GM12878 (cell line): ENCODE measurements at regions not wholly inside any gene's neighbourhood (a gene's known extent, or its start where the extent isn't known, plus 50 kb on each side); places are given as distances from the start of the nearest gene placed in this dataset.

Experiments
- ATAC-seq: fragments of 200-7000 bp; cut with Tn5 transposase; 3 replicates; pipeline ENCODE4 v1.9.1; 2020; ENCODE audit warnings: mild to moderate bottlenecking, moderate library complexity
- BruUV-seq: library from RNA; stranded (reverse); fragments of 400-500 nt; replicated peaks from 2 replicates; lab custom pipeline; 2021; lab: Mats Ljungman, UMichigan
- CTCF ChIA-PET: fragments of 300-600 bp; sonication (Branson Sonifier 250); formaldehyde crosslinking; extraction: SDS; loops from one replicate; lab custom pipeline; 2021; ENCODE audit warnings: inconsistent platforms; lab: Yijun Ruan, JAX
- POLR2A ChIA-PET: fragments of 350-600 bp; formaldehyde crosslinking; extraction: SDS; loops from one replicate; lab custom pipeline; 2021; ENCODE audit warnings: inconsistent platforms; lab: Charles Lee
- RAD21 ChIA-PET: fragments of 300-600 bp; sonication (Branson Sonifier 250); formaldehyde crosslinking; loops from one replicate; lab custom pipeline; 2023; ENCODE audit warnings: antibody characterized with exemption; ENCODE audit not compliant: unreplicated experiment; lab: Charles Lee
- SMC1A ChIA-PET: fragments of 300-600 bp; sonication (Branson Sonifier 250); formaldehyde crosslinking; loops from one replicate; lab custom pipeline; 2023; ENCODE audit not compliant: unreplicated experiment, uncharacterized antibody; lab: Charles Lee
- DNase-seq: peaks from one replicate; pipeline ENCODE4 v3.0.0-alpha.2; 2011; ENCODE audit warnings: low read depth, low spot score
- FAIRE-seq: peaks from 3 replicates; lab custom pipeline; 2011; peaks lifted over from hg19 to GRCh38; lab: Jason Lieb, UNC
- H2AFZ ChIP-seq: 2 replicates; pipeline ENCODE4 v1.6.0; 2011; ENCODE audit warnings: low read depth, low read length, control low read depth; ENCODE audit not compliant: control insufficient read depth
- H3K27ac ChIP-seq: 2 replicates; pipeline ENCODE4 v1.5.1; 2011; ENCODE audit warnings: control low read depth; ENCODE audit not compliant: control insufficient read depth, insufficient read depth
- H3K27me3 ChIP-seq, 2 experiments: replicated peaks in 1 of 2; 2 replicates each; pipeline versions ENCODE4 v1.6.0 to v1.6.1; 2011; ENCODE audit warnings: low read length in 1 of 2; ENCODE audit not compliant: control insufficient read depth in 2 of 2, insufficient read depth in 2 of 2
- H3K36me3 ChIP-seq, 2 experiments: 2 replicates each; pipeline ENCODE4 v1.5.1; 2011; ENCODE audit warnings: low read length in 1 of 2; ENCODE audit not compliant: control insufficient read depth in 2 of 2, insufficient read depth in 2 of 2
- H3K4me1 ChIP-seq: 2 replicates; pipeline ENCODE4 v1.6.1; 2011; ENCODE audit warnings: mild to moderate bottlenecking, low read length, moderate library complexity, mixed read lengths; ENCODE audit not compliant: control insufficient read depth, insufficient read depth
- H3K4me2 ChIP-seq: 2 replicates; pipeline ENCODE4 v1.6.0; 2011; ENCODE audit warnings: control low read depth; ENCODE audit not compliant: control insufficient read depth, insufficient read depth
- H3K4me3 ChIP-seq: fragments of 200-600 bp; sonication (generic); 2 replicates; pipeline ENCODE4 v1.5.1; 2016
- H3K79me2 ChIP-seq: 2 replicates; pipeline ENCODE4 v1.6.0; 2011; ENCODE audit warnings: low read length; ENCODE audit not compliant: control insufficient read depth, insufficient read depth
- H3K9ac ChIP-seq: 2 replicates; pipeline ENCODE4 v1.8.0; 2011; ENCODE audit warnings: low read length, control low read depth, mixed read lengths; ENCODE audit not compliant: control insufficient read depth, insufficient read depth
- H3K9me3 ChIP-seq: replicated peaks from 3 replicates; pipeline ENCODE4 v1.5.1; 2011; ENCODE audit warnings: mild to moderate bottlenecking, low read length; ENCODE audit not compliant: control insufficient read depth, insufficient read depth
- H4K20me1 ChIP-seq: 2 replicates; pipeline ENCODE4 v1.6.0; 2011; ENCODE audit not compliant: control insufficient read depth, insufficient read depth
- CREB1 ChIP-seq: IDR thresholded peaks from 2 replicates; pipeline ENCODE4 v1.6.1; 2012; ENCODE audit warnings: low read depth, mild to moderate bottlenecking, inconsistent platforms
- MLLT1 ChIP-seq: fragments of 450-650 bp; IDR thresholded peaks from 2 replicates; pipeline ENCODE4 v1.6.1; 2016; ENCODE audit warnings: mild to moderate bottlenecking
- NRF1 ChIP-seq: conservative IDR thresholded peaks from 2 replicates; pipeline ENCODE4 v1.6.1; 2011; ENCODE audit warnings: mild to moderate bottlenecking, low read depth, low read length, improper control_type of control experiment
- RAD51 ChIP-seq: fragments of 450-650 bp; IDR thresholded peaks from 2 replicates; pipeline ENCODE4 v1.6.1; 2016; ENCODE audit warnings: moderate library complexity, mild to moderate bottlenecking, inconsistent platforms
- RB1 ChIP-seq: fragments of 450-650 bp; formaldehyde crosslinking; IDR thresholded peaks from 2 replicates; pipeline ENCODE4 v1.6.1; 2017; ENCODE audit warnings: mild to moderate bottlenecking, borderline replicate concordance
- TAF1 ChIP-seq: IDR thresholded peaks from 2 replicates; pipeline ENCODE4 v1.6.1; 2011; ENCODE audit warnings: mild to moderate bottlenecking, low read depth, low read length, borderline replicate concordance
- TBL1XR1 ChIP-seq: IDR thresholded peaks from 2 replicates; pipeline ENCODE4 v1.6.1; 2012; ENCODE audit warnings: low read depth, low read length, improper control_type of control experiment
- USF2 ChIP-seq: IDR thresholded peaks from 2 replicates; pipeline ENCODE4 v1.6.1; 2011; ENCODE audit warnings: low read depth, low read length, improper control_type of control experiment, borderline replicate concordance
- ZNF687 ChIP-seq: fragments of 450-650 bp; IDR thresholded peaks from 2 replicates; pipeline ENCODE4 v1.6.1; 2017; ENCODE audit warnings: mild to moderate bottlenecking, moderate library complexity
- WGBS: methylation state at CpG from one replicate; pipeline ENCODE4 v1.1.6; 2016; ENCODE audit warnings: low lambda C conversion rate; ENCODE audit not compliant: insufficient replicate concordance, insufficient coverage; ENCODE audit errors: missing lambda C conversion rate; 5-methylcytosine and 5-hydroxymethylcytosine counted together
- in situ Hi-C: fragments of 300-500 bp; cut with MboI; formaldehyde crosslinking; loops from 9 replicates; pipeline ENCODE4 v1.14.3; 2018; ENCODE audit warnings: mixed read lengths
- intact Hi-C: fragments of 100-400 bp; cut with micrococcal nuclease; formaldehyde crosslinking; loops from one replicate; pipeline ENCODE4 v1.14.2; 2022; ENCODE audit not compliant: unreplicated experiment

- POLR2A ChIA-PET, result no interaction called here
- no peak for DNase-seq
- H2AFZ ChIP-seq, result no peak overlapping the region
- H3K79me2 ChIP-seq, result no peaks in the 10 kb centered on the region
- no peak overlapping the region for H3K4me2 ChIP-seq
- no peak overlapping the region for H3K9ac ChIP-seq
- no peaks in the 10 kb centered on the region for H3K27me3 ChIP-seq
- WGBS, result 10% methylated on average over 2 of the region's 2 CpGs
- no peaks in the 10 kb centered on the region for H3K4me1 ChIP-seq
- TF ChIP-seq TBL1XR1 (no peak), TAF1 (no peak), ZNF687 (no peak), USF2 (no peak), CREB1 (no peak), MLLT1 (no peak), NRF1 (no peak), RAD51 (no peak), RB1 (no peak)
- RAD21 ChIA-PET, result no interaction called here
- no peaks in the 10 kb centered on the region for H3K36me3 ChIP-seq
- BruUV-seq, result no TSS peak
- intact Hi-C loops, result no loop called here
- no peak for ATAC-seq
- SMC1A ChIA-PET, result interaction anchor here (0.8 kb wide), 1 partner anchor 15 kb away, joined by 3 read pairs; no protein-coding TSS in a partner anchor
- no peaks in the 10 kb centered on the region; the same call in 2 of the 3 replicates for H3K9me3 ChIP-seq
- no peak overlapping the region for H3K27ac ChIP-seq
- in situ Hi-C loops, result no loop called here
- no peak for FAIRE-seq
- H3K4me3 ChIP-seq, result no peak overlapping the region
- no peaks in the 10 kb centered on the region for H4K20me1 ChIP-seq
- CTCF ChIA-PET, result interaction anchor here (1.6 to 2.0 kb wide), 2 partner anchors 12 to 21 kb away, joined by 5 read pairs; no protein-coding TSS in a partner anchor
Measured at GRCh38 chr5:35384658-35385057, 154.4 kb upstream of the PRLR start.
